ENCODE measurements at regions not wholly inside any gene's neighbourhood (a gene's known extent, or its start where the extent isn't known, plus 50 kb on each side); places are given as distances from the start of the nearest gene placed in this dataset.
"Not testable (repeated sequence)": the region's sequence is repeated elsewhere in the genome, so short reads cannot be mapped to it uniquely, and the experiment has no call there.

GRCh38 chr11:71383461-71383860 is 64.7 kb downstream of the DHCR7 start:
- no peak for DNase-seq

GRCh38 chr11:71381781-71382505 is 66.2 kb downstream of the DHCR7 start:
- no peak for DNase-seq

GRCh38 chr11:71379701-71380100 is 68.5 kb downstream of the DHCR7 start:
- DNase-seq, result no peak

GRCh38 chr11:71373791-71374454 is 74.3 kb downstream of the DHCR7 start:
- no peak for DNase-seq

GRCh38 chr11:71372693-71373657 is 75.2 kb downstream of the DHCR7 start:
- no peak for DNase-seq

GRCh38 chr11:71371674-71372069 is 76.5 kb downstream of the DHCR7 start:
- no peak for DNase-seq

GRCh38 chr11:71370895-71371673 is 77.1 kb downstream of the DHCR7 start:
- no peak for DNase-seq

- no peak for DNase-seq
Measured at GRCh38 chr11:71370020-71370747, 78.0 kb downstream of the DHCR7 start.

GRCh38 chr11:71369411-71369810 is 78.8 kb downstream of the DHCR7 start:
- DNase-seq, result no peak

GRCh38 chr11:71368966-71369365 is 79.2 kb downstream of the DHCR7 start:
- DNase-seq, result no peak

GRCh38 chr11:71367756-71368155 is 80.4 kb downstream of the DHCR7 start:
- DNase-seq, result no peak

- DNase-seq, result not testable (repeated sequence)
Measured at GRCh38 chr11:71367276-71367675, 80.9 kb downstream of the DHCR7 start.

GRCh38 chr11:71366076-71366475 is 82.1 kb downstream of the DHCR7 start:
- DNase-seq, result no peak

GRCh38 chr11:71365626-71366025 is 82.6 kb downstream of the DHCR7 start:
- no peak for DNase-seq

- no peak for DNase-seq
Measured at GRCh38 chr11:71364806-71365205, 83.4 kb downstream of the DHCR7 start.

GRCh38 chr11:71364176-71364671 is 84.0 kb downstream of the DHCR7 start:
- DNase-seq, result peak; percentile 76

- DNase-seq, result no peak
Measured at GRCh38 chr11:71363721-71364120, 84.5 kb downstream of the DHCR7 start.

GRCh38 chr11:71358963-71359567 is 89.1 kb downstream of the DHCR7 start:
- DNase-seq, result no peak

- no peak for DNase-seq
Measured at GRCh38 chr11:71358122-71358728, 90.0 kb downstream of the DHCR7 start.

- DNase-seq, result no peak
Measured at GRCh38 chr11:71357414-71357813, 90.8 kb downstream of the DHCR7 start.

- DNase-seq, result no peak
Measured at GRCh38 chr11:71356904-71357303, 91.3 kb downstream of the DHCR7 start.

Measured in NCI-H2171 (cell line).